DMS79 treated with DMSO at 0.1 percent for 48 hours (cell line): ENCODE measurements at regions not wholly inside any gene's neighbourhood (a gene's known extent, or its start where the extent isn't known, plus 50 kb on each side); places are given as distances from the start of the nearest gene placed in this dataset.
A peak's percentile ranks its signal among the peaks of the same experiment; 100 is the strongest.

Experiments
- DNase-seq: peaks from one replicate; lab custom pipeline; 2025; lab: John Stamatoyannopoulos, UW

GRCh38 chr12:23185346-23185745, 560.4 kb downstream of the ETNK1 start:
- DNase-seq = no peak

GRCh38 chr12:23186950-23187349, 562.0 kb downstream of the ETNK1 start:
- no peak for DNase-seq

- DNase-seq = peak; percentile 28
Observed at GRCh38 chr12:23193552-23193951, 568.6 kb downstream of the ETNK1 start.

DNA sequence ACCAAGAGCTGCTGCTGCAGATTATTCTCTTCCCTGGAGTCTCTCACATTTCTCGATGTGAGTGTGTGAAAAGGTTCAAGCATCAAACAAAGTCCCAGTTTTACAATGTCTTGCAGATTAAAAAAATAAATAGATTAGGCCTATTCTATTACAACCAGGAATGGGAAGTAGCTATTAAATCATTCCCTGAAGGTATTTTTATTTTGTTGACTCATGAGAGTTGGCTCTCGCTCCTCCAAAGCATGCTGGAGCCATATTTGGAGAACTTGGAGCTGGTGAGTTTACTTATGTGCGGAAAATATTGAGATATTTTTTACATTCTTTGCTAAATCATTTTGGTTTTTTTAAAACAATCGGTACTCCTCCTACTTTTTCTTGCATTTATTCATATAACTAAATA, 572.3 kb downstream of the ETNK1 start:
- no peak for DNase-seq

- no peak for DNase-seq
Observed at GRCh38 chr12:23202728-23203127, 577.8 kb downstream of the ETNK1 start.

GRCh38 chr12:23204933-23205778, 580.2 kb downstream of the ETNK1 start:
- DNase-seq = peak; percentile 11

- DNase-seq = no peak
Observed at GRCh38 chr12:23209793-23210192, 584.8 kb downstream of the ETNK1 start.

- DNase-seq = no peak
Observed at GRCh38 chr12:23210573-23210972, 585.6 kb downstream of the ETNK1 start.

DNA sequence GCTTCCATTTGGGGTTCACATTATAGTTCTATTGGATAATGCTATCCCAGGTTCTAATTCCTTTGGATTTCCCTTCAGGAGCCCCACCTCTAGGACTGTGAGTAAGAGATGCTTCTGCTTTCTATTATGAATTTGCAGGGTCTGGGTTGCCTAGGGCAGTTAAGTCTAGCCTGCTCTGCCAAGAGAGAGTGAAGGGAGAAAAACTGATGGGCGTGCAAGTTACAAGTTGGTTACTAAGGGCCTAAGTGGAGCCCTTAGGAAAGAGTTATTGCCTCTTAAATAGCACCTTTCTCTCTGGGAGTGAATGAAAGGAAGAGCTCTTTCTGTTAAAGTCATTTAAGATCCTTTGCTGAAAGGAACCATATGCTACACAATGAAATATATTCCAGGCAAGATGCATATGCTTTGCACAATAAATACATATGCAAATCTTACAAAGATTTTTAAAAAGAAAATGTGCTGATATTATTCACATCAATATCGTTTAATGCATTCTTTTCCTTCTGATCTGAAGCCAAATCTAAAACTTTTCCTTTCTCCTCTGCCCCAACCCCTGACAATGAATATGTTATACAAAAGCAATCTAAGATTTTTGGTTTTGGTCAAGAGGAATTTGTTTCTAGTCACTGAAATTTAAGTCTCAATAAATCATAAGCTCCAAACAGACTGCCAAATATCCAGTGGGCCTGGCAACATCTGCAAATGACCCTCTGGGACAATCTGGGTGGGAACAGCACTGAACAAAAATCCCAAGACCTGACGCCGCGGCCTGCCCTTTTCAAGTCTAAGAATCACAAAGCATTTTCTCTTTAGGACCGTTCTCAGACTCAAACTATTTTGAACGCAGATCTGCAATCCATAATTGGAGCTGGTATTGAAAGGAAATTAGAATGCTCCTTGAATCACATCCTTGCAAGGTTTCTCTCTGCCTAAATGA, 586.7 kb downstream of the ETNK1 start:
- DNase-seq = peak; percentile 69

GRCh38 chr12:23217158-23217557, 592.2 kb downstream of the ETNK1 start:
- no peak for DNase-seq

GRCh38 chr12:23217667-23218066, 592.7 kb downstream of the ETNK1 start:
- no peak for DNase-seq

DNA sequence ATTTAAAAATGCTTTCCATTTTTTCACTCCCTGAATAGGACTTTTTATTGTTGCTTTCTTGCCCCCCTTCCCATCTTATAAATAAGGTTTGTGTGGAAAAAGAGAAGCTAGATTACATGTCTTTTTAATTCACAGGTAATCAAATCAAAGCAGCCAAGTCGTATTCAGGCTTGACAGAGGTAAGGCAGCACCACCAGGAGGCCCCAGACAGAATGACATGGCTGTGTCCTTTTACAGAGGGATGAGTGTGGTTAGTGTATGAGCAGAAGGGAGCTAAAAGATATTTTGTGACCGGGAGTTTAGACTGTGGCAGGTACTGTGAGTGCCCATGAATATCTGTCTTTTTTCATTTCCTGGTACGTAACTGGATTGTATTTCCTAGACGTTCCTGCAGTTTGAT, 596.1 kb downstream of the ETNK1 start:
- no peak for DNase-seq

DNA sequence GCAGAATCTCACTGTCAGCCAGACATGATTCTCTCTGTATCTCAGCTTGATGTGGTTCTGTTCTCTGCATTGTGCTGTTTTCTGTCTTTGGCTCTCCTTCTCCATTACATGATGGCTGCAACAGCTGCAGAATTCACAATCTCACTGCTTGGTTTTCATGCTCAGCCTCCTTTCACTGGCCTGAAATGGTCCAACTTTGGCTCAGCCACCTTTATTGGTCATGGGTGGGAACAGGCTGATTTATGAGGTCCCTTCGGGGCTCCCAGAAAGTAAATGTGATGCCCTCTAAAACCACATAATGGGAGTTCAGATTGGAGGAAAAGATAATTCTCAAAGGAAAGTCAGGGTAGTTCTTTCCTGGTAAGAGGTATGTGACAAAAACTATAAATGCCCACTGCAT, 597.0 kb downstream of the ETNK1 start:
- no peak for DNase-seq

- DNase-seq = no peak
Observed at GRCh38 chr12:23222801-23223200, 597.8 kb downstream of the ETNK1 start.

- no peak for DNase-seq
Observed at GRCh38 chr12:23228101-23228500, 603.1 kb downstream of the ETNK1 start.

DNA sequence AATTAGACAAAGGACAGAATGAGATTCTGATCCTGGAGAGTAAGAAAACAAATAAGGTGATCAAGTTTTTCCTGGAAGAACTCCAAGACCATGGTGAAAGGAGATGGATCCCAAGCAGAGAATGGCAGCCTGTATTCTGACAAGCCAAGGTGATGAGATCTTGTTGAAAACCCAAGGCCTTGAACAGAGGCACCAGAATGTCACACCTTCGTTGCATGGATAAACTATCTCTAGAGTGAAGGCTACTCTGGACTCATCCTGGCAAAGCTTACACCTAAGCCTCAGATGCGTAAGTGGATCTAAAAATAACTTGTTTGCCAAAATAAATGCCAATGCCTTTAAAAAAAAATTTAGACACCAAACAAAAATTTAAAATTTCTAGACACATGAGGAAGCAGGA, 605.9 kb downstream of the ETNK1 start:
- DNase-seq = no peak

DNA sequence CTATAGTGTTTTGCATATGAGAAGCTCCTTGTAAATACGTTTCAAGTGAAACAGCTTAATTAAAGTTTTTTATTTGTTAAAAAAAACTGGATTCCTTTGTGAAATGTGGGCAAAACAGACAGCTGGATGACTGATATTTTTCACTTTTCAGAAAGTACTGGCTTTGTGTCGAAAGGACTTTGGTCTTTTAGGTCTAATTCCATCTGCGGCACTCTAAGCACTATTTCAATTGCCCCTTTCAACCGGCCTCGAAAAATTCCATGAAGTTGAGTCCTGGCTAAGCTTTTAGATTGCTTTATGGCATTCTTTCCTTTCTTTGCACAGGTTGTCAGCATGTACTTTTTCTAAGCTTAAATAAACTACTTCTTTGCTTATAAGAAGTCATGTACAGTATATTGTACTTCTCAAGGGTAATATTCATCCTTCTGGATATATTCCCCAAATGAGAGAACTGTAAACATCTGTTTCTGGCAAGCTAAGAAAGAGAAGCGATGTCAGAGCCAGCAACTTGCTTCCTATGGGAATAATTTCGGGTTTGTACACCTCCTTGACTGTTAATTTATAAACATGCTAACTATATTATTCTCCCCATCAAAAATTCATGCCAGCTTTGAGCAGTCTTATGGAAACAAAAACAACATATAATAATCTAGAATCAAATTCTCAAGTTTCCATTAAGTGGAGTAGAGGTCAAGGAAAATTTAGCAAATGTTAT, 611.3 kb downstream of the ETNK1 start:
- no peak for DNase-seq

- DNase-seq = no peak
Observed at GRCh38 chr12:23236811-23237210, 611.8 kb downstream of the ETNK1 start.

DNA sequence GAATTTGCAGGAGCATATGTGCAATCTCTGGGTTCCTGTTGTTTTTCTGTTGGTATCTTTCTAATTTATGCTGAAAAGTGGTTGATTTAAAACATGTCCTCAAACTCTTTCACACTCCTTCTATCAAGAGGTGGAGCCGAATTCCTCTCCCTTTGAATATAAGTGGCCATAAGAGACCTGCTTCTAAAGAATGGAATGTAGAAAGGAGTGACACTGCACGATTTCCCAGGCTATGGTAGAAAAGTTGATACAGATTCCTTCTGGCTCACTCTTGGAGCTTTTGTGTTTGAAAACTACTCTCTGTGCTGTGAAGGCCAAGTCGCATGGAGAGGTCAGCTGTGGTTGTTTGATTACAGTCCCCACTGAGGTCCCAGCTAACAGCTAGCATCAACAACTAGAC, 613.2 kb downstream of the ETNK1 start:
- DNase-seq = no peak

GRCh38 chr12:23238957-23239356, 614.0 kb downstream of the ETNK1 start:
- DNase-seq = no peak

DNA sequence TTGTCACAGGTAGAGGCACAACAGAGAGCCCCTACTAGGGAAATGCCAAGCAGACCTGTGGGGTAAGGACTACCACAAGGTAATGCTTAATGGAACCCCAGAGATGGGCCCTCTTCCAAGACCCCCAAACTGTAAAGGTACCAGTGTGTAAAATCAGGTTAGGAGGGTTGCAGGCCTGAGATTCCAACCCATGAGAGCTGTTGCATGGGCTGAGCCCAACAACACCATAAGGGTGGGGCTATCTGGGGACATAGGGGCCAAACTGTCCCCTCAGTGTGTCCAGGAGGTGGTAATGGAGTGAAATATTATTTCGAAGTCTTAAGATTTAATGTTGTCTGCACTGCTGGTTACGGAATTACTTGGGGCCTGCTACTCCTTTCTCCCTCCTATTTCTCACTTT, 620.2 kb downstream of the ETNK1 start:
- no peak for DNase-seq

GRCh38 chr12:23253191-23253590, 628.2 kb downstream of the ETNK1 start:
- DNase-seq = no peak
